Activated T-cell treated with anti-CD3 and anti-CD28 coated beads for 24 hours (primary cell): ENCODE measurements at regions not wholly inside any gene's neighbourhood (a gene's known extent, or its start where the extent isn't known, plus 50 kb on each side); places are given as distances from the start of the nearest gene placed in this dataset.
"Not testable (repeated sequence)": the region's sequence is repeated elsewhere in the genome, so short reads cannot be mapped to it uniquely, and the experiment has no call there.

Source experiments
- DNase-seq: peaks from one replicate; pipeline ENCODE4 v3.0.0-alpha.2; 2020; ENCODE audit warnings: low read depth

DNA sequence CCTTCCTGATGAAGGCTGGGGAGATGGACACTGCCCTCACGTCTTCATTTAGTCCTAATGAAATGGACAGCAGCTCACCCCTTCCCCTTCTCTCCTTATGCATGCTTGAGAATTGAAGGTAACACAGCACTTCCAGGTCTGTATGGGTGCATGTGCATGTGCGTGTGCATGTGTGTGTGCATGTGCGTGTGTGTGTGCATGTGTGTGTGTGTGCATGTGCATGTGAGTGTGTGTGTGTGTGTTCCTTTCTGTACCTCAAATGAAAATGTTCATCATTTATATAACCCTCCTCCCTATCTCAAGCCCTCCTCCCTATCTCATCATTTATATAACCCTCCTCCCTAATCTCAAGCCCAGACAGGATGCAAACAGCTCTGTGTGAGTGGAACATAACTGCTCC lies 444.8 kb downstream of the MAT2B start:
- DNase-seq: no peak

DNA sequence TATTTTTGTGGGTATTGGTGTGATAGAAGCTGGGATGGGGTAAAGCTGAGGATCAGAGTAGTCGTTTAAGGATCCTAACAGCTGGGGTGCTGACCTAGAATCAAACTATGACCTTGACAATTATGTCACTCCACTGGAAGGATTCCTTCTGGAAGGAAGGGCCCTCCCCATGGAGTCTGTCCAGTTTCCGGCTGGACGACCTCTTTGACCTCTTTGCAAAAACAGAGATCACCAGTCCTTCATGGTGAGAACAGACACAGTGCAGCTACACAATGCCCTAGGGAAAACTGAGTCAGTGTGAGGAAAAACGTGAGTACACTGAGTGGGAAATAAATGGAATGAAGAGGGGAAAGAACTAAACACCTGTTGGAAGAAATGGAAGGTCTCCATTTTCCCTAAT lies 445.6 kb downstream of the MAT2B start:
- no peak for DNase-seq

DNA sequence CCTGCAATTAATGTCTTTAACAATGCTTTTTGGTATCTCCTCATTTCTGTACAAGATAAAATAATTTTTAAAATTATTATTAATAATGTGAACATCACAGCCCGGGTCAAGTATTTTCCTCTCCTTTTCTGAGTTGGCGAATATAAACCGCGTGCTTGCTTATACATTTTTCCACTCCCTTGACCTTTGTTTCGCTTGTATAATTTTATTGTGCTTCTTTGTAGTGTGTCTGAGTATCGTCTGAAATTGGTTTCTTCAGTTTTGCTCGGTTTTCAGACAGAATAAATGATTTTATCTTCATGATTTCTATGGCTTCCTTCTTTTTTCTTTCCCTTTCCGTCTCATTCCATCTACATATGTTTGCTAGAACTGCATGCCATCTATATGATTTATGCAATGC lies 448.5 kb downstream of the MAT2B start:
- no peak for DNase-seq

DNA sequence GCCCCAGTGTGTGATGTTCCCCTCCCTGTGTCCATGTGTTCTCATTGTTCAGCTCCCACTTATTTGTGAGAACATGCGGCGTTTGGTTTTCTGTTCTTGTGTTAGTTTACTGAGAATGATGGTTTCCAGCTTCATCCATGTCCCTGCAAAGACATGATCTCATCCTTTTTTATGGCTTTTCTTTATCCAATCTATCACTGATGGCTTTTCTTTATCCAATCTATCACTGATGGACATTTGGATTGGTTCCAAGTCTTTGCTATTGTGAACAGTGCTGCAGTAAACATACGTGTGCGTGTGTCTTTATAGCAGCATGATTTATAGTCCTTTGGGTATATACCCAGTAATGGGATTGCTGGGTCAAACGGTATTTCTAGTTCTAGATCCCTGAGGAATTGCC lies 455.8 kb downstream of the MAT2B start:
- not testable (repeated sequence) for DNase-seq

DNA sequence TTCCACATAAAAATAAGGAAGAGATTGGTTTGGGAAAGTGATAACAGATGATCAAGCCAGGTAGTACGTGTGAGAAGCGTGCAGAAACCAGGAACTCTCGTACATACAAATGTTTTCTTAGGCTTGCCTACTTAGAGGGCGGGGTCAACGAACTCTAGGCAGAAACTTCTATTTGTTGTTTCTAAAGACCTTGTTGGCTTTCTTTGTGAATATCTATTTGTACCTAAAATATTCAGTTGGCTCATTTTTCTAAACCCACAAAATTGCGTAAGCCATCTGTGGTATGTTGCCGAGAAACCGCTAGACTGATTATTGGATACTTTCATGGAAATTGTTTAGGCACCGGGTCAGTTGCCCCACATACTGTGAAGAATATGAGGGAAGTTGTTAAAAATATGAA lies 458.5 kb downstream of the MAT2B start:
- DNase-seq: no peak

DNA sequence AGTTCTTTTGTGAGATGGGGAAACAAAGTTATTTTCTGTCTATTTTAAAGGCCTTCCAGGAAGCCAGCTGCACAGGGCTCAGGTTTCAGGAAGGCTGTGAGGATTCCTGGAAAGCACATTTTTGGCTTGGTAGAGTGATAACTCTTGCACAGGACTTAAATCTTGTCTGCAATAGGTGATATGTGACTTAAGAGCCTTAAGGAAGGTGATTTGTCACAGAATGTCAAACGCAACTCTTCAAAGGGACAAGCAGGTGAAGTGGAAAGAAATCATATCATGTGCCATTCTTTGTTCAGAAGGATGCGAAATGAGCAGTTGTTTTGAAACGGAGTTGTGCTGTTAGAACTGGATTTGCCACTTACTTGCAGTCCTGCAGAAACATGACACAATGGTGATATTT lies 459.3 kb downstream of the MAT2B start:
- DNase-seq: no peak

DNA sequence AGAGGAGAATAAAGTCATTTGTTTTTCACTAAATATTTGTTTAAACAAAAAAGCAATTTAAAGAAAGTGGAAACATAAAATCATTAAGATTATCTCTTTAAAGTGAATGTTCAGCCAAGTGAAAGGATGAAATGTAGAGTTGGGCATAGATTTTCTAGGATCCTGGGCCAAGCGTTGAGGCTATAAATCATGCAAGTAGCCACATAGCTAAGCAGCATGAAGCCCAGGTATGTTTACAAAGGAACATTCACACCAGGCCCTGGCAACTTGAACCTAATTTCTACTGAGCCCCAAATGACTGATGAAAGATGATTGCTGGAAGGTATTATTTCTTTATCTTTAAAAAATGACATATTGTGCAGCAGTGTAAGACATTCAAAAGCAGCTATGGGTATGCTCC lies 461.8 kb downstream of the MAT2B start:
- no peak for DNase-seq

DNA sequence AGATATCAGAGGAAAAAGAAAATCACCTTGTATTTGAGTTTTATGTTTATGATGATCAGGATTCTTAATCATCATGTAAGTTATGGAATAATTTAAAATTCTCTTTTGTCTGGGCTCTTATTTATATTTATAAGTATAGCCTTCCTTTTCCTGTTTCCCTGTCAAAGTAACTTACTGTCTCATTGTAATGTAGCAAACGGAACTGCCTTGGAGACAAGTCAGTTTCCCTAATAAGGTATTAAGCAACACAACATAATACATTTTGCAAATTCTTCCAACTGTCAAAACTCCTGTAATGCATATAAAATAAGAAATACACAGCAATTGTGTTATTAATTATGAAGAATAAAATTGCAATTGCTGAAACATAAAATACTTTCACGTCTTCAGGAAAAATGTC lies 463.2 kb downstream of the MAT2B start:
- DNase-seq: no peak

DNA sequence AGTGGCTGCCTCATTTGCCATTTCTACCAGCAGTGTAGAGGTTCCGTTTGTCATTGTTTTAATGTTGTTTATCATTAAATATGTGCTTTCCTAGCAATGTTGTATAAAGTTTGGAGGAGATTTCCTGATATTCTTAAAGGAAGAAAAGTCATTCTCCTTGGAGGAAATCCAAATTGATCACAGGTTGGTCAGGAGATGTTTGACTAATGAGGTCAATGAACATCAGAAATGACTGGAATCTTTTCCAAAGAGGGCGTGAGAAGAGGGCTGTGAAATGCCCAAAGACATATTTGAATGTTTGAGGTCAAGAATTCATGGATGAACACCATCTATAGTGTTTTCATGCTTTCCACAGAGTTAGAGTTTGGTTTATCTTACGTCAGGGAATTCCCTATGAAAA lies 471.3 kb downstream of the MAT2B start:
- DNase-seq: no peak

DNA sequence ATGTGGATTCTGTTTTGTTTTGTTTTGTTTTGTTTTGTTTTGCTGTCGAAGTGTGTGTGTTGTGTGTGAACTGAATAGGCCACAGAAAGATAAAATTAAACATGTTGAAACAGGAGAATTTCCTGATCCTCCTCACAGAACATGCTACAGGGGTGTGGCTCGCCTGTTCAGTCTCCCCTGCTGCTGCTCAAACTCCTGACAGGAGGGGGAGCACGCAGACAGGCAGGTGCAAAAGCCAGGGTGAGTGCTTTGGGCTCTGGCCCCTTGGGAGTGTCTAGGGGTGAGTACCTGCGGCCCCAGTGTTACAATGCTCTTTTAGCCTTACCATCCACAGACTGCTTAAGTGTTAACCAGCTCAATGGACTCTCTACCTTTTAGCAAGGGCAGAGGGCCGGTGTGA lies 473.5 kb downstream of the MAT2B start:
- DNase-seq: no peak

DNA sequence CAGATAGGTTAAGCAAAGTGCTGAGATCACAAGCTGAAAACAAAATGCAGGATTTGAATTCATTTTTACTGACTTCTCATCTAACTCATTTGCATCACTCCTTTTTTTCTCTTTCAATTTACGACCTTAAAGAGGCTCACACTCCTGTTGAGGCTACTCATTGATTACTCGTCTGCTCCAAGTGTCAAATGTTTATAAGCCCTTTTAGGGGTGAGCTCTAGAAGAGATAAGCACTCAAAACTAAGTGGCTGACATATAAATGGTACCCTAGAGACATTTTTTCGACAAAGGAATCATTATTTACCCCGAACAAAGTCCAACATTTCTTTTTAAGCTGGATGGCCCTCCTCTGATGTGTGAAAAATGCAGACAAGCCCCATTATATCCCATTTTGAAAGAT lies 483.1 kb downstream of the MAT2B start:
- no peak for DNase-seq

DNA sequence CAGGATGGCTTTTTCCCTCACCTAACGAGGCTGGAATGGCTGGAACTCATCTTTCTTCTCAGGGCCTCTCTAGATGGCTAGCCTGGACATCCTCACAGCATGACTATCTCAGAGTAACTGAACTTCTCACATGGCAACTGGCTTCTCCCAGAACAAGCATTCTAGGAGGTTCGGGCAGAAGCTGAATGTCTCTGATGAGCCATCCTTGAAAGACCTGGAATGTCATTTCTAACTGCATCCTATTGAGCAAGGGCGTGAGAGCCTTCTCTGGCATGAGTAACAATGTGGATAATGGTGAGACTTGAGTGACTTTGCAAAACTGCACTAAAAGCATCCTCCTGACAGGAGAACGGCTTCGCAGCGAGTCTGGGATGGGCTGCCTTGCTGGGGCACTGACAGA lies 487.7 kb downstream of the MAT2B start:
- DNase-seq: no peak

DNA sequence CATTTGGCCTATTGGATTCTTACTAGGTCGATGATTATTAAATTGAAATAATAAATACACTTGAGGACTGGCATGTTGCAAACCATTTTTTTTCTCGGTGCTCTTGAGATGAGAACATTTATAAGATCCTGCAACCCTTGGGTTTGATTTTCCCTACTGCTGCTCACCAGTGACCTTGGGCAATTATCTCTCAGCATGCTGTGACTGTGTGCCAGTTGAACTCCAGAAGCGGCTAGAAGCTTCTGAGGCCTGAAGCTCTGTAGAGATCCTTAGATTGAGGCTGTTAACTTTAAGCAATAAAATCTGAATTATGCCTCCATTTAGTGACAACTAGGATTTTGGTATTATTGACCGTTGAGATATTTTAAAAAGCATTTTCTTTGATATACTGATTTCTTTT lies 489.8 kb downstream of the MAT2B start:
- no peak for DNase-seq

DNA sequence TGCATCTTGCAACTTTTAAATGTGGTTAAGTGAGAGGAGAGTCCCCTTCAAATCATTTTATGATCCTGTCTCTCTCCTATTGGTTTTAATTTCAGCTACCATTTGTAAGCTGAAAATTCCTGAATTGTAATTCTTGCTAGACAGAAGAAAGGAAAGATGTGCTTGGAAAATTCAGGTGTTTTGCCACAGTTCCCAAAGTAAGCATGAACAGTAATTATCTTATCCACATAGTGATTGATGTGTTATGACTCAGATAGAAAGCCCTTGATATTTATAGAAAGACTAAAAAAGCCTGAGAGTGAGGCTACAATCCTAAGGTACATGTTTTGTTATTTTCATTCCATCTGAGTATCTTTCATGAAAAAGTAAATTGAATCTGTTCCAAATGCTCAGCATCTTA lies 492.5 kb downstream of the MAT2B start:
- no peak for DNase-seq

DNA sequence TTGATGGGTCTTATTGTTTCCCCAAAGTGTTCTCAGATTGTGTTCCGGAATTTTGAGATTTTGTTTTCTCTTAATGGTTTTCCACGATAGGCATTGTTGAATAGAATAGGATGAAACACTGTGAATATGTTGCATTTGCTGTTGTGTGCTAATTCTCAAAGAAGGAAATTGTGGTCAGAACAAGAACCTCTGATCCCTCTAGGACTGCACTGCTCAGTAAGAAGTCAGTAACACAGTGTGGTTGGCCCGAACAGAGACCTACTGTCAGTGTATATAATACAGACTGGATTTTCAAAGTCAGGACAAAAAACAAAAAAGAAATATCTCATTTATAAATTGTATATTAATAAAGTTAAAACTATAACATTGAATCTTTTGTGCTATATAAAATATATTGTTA lies 494.8 kb downstream of the MAT2B start:
- DNase-seq: no peak

DNA sequence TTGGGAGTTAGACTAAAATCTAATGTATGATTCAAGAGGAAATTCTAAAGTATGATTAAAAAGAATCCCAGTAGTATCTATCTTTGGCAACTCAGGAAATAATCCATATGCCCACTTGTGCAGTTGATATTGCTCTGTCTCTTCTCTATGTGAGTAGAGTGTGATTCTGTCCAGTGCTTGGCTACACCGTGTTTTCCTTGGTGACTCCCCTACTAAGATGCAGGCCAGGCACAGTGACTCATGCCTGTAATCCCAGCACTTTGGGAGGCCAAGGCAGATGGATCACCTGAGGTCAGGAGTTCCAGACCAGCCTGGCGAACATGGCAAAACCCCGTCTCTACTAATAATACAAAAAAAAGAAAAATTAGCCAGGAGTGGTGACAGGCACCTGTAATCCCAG lies 495.4 kb downstream of the MAT2B start:
- DNase-seq: no peak

DNA sequence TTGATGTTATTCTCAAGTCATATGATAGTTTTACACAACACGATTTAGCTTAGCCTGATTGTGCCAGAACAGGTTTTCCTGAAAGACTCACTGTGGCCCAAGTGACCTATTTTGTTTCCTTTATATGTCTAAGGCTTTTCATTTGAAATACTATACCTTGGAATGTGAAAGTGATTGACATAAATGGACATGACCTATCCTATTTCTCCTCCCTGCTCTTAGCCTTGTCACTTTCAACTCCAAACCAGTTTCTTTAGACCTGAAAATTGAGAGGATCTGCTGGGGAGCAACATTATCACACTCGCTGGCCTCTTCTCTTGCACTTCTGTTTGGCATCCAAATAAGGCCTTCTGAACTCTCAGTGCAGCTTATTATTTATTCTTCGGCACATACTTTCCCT lies 496.8 kb downstream of the MAT2B start:
- no peak for DNase-seq

DNA sequence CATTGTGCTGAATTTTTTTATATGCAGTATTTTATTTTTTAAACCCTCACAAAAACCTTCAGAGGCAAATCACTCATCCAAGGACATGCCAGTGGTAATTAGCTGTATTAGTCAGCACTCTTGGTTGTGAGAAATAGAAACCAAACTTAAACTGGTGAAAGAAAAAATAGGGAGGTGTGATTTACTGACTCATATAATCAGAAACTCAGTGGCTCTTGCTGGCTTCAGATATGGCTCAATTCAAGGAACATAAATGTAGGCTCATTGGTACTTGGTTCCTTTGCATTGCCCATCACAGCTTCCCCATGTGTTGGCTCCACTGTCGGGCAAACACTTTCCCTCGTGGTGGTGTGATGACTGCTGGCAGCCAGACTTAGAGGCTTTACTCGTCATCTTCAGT lies 497.2 kb downstream of the MAT2B start:
- DNase-seq: no peak

DNA sequence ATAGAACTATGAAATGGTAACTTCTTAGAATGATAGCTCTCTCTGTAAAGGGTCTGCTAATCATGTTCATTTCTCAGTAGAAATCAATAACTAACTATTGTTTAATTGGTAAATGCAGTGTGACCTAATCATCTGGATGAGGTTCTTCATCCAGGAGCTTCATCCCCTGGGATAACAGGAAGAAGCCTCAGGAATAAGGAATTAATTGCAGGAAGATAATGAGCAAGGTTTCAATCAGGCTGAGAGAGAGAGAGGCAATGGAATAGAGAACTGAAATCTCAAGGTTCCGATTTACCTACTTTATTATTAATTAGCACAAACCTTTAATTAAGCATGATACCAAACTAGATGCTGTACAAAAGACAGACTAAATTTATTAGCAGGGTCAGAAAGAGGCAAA lies 499.7 kb downstream of the MAT2B start:
- no peak for DNase-seq

DNA sequence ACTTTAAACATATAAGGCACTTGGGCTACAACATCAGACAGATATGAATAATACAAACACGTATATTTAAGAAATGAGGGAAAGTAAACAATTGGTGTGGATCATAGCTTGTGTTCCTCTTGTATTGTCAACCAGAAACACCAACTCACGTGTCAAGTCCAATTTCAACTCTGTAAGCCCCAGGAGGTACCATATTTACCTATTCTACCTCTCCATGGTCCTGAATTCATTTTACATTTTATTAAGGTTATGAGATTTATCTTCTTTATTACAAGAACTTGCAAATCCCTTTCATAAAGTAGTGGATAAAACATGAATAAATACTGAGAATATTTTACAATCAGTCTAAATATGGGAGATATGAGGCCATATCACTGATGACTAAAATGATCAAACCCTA lies 501.6 kb downstream of the MAT2B start:
- DNase-seq: no peak

DNA sequence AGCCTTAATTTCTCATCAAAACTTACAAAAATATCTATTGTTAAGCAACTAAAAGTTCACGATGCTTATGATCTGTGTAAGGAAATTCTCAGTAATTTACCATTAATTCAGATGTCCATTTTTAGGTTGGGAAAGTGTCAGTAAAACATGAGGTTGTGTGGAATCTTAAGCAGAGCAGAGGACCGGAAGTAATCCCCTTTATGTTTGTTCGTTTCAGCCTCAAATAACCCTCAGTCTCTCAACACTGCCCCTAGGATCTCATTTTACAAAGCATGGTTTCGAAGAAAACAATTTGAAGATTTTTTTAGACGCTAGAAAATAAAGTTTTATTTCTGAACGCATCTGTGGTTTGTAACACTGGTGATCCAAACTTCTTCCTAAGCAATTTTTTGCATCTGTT lies 504.2 kb downstream of the MAT2B start:
- no peak for DNase-seq

DNA sequence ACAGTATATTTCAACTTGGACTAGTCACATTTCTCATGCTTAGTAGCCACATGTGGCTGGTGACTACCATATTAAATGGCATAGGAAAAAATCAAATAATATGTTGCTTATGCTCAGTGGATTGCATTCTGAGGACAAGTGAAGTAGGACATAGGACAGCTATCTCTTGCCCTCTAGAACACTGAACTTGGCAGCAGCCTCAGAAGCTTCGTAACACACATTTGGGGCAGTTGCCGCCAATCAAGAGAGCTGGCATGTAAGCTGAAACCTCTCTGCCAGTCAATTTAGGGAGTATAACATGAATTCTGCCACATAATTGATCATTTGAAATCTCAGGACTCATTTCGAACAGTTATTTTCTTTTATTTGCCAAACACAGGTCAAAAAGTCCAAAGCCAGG lies 505.5 kb downstream of the MAT2B start:
- no peak for DNase-seq

DNA sequence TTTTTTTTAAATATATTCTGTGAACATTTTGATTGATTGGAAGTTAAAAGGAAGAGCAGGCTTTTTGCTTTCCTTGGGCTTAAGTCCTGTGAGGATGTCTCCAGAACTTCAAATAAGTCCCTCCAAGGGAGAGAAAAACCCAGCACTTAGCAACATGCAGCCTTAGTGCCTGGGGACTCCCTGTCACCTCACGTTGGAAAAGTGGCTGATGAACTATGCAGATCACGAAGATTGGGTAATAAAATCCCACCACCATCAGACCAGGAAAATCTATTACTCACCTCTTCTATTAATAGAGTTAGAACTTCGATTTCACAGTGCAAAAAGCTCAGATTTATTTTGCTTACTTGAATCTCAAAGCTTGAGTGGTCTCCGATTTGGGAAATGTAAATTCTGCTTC lies 507.0 kb downstream of the MAT2B start:
- no peak for DNase-seq

DNA sequence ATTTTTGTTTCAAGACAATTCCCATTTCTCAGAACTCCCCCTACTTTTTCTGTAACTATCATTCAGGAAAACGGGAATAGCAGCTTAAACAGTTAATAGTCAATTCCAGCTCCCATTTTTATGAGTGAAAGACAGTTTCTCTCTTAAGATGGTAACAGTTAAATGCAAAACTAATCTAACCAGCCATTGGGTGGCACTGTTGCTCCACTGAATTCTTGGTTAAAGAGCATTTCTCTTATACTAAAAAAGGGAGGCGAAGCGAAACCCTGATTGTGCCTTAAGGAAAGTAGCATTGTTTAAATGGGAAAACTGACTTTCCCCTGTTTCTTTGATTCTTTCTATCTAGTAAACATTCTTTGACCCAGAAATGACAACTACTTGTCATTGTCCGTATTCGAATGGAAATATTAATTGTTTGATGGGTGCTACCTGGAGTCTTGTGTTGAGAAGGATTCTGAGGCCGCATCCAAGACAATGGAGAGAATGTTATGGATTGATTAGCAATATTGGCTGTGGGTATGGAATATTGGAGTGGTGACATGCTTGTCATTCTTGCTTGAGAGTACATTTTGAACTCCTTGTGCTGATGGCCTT lies 507.8 kb downstream of the MAT2B start:
- DNase-seq: no peak

DNA sequence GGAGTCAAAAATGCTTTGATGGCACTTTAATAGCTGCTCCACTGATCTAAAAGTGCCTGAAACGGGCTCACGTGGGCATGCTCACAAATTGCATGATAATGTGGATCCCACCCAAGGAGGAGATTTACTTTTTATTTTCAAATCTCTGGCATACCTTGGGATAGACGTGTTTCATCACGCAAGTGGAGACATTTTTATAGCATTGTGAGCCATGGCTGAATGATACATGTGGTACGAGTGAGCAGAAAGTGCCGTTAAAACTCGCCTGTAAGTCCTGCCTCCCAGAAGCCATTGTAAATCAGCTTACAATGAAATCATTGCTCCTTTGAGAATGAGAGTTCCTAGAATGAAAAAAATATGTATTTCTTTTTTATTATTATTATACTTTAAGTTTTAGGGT lies 514.7 kb downstream of the MAT2B start:
- DNase-seq: no peak
